ENCODE measurements at regions not wholly inside any gene's neighbourhood (a gene's known extent, or its start where the extent isn't known, plus 50 kb on each side); places are given as distances from the start of the nearest gene placed in this dataset.

DNA sequence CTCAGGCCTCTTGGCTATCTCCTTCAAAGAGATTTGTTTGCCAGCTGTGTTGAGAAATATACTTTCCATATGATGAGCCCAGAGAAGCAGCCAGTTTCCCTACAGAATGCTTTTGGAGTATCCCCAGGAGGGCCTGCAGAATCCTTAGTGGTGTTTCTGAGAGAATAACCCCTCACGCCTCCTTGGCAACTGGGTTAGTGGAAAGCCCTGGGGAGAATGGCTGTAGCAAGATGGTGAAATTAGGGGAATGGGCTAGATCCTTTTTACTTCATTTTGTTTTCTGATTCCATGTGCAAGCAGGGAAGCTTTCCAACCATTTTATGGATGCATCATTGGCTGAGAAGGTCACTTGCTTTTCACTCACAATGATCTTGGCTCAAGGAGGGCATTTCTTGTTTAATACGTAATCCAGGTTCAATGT lies 364.6 kb downstream of the DMRT2 start:
- no peaks in the 10 kb centered on the region for H4K20me1 ChIP-seq (ENCODE audit: insufficient read depth)
- no peaks in the 10 kb centered on the region for H3K36me3 ChIP-seq (ENCODE audit: control insufficient read depth in 1 of 2, insufficient read depth in 2 of 2, low read length in 2 of 2)
- no peaks in the 10 kb centered on the region for H3K4me1 ChIP-seq (ENCODE audit: control insufficient read depth in 1 of 2, insufficient read depth in 2 of 2, low read length in 2 of 2)
- ATAC-seq (no peak), DNase-seq (ENCODE audit: low read depth, low spot score) (no peak)
- no peaks in the 10 kb centered on the region for H3K27me3 ChIP-seq (ENCODE audit: insufficient read depth, low read length)
- no peak overlapping the region for H3K4me2 ChIP-seq (ENCODE audit: low read length)
- no peak overlapping the region for H3K4me3 ChIP-seq (replicated peaks in 1 of 2; ENCODE audit: low read depth in 1 of 2, low read length in 2 of 2)
- H3K79me2 ChIP-seq (ENCODE audit: insufficient read depth, low read length), result no peaks in the 10 kb centered on the region
- no peak overlapping the region for H3K27ac ChIP-seq (ENCODE audit: low read depth, low read length)
- TF ChIP-seq FOSL1 (IDR thresholded peaks at IDR 0.05; ENCODE audit: low read depth) (no peak), TCF7L2 (IDR thresholded peaks at IDR 0.05; ENCODE audit: borderline replicate concordance, extremely low read depth, insufficient read depth, insufficient read length) (no peak), SP1 (IDR thresholded peaks at IDR 0.05; ENCODE audit: low read depth) (no peak), EZH2phosphoT487 (IDR thresholded peaks at IDR 0.05; ENCODE audit: borderline replicate concordance) (no peak), CEBPB (IDR thresholded peaks at IDR 0.05; ENCODE audit: low read depth) (no peak), RAD21 (IDR thresholded peaks at IDR 0.05; ENCODE audit: low read depth) (no peak), JUND (IDR thresholded peaks at IDR 0.05) (no peak), POLR2AphosphoS5 (IDR thresholded peaks at IDR 0.05; ENCODE audit: low read depth, low read length) (no peak), SIN3A (IDR thresholded peaks at IDR 0.05; ENCODE audit: low read depth) (no peak), POLR2A (IDR thresholded peaks at IDR 0.05; ENCODE audit: borderline replicate concordance, extremely low read depth, insufficient read depth, insufficient read length) (no peak), CBX3 (IDR thresholded peaks at IDR 0.05; ENCODE audit: low read depth) (no peak), ZNF274 (IDR thresholded peaks at IDR 0.05; ENCODE audit: low read depth, low read length) (no peak), SRF (IDR thresholded peaks at IDR 0.05; ENCODE audit: low read depth) (no peak)
- TF ChIP-seq, protein P1, sequence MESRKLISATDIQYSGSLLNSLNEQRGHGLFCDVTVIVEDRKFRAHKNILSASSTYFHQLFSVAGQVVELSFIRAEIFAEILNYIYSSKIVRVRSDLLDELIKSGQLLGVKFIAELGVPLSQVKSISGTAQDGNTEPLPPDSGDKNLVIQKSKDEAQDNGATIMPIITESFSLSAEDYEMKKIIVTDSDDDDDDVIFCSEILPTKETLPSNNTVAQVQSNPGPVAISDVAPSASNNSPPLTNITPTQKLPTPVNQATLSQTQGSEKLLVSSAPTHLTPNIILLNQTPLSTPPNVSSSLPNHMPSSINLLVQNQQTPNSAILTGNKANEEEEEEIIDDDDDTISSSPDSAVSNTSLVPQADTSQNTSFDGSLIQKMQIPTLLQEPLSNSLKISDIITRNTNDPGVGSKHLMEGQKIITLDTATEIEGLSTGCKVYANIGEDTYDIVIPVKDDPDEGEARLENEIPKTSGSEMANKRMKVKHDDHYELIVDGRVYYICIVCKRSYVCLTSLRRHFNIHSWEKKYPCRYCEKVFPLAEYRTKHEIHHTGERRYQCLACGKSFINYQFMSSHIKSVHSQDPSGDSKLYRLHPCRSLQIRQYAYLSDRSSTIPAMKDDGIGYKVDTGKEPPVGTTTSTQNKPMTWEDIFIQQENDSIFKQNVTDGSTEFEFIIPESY (IDR thresholded peaks at IDR 0.05; ENCODE audit: extremely low read depth, insufficient replicate concordance, low read length), result no peak
- TF ChIP-seq, protein P2, sequence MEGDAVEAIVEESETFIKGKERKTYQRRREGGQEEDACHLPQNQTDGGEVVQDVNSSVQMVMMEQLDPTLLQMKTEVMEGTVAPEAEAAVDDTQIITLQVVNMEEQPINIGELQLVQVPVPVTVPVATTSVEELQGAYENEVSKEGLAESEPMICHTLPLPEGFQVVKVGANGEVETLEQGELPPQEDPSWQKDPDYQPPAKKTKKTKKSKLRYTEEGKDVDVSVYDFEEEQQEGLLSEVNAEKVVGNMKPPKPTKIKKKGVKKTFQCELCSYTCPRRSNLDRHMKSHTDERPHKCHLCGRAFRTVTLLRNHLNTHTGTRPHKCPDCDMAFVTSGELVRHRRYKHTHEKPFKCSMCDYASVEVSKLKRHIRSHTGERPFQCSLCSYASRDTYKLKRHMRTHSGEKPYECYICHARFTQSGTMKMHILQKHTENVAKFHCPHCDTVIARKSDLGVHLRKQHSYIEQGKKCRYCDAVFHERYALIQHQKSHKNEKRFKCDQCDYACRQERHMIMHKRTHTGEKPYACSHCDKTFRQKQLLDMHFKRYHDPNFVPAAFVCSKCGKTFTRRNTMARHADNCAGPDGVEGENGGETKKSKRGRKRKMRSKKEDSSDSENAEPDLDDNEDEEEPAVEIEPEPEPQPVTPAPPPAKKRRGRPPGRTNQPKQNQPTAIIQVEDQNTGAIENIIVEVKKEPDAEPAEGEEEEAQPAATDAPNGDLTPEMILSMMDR (IDR thresholded peaks at IDR 0.05 in 2 of 3, conservative IDR thresholded peaks at IDR 0.05 in 1 of 3; ENCODE audit: borderline replicate concordance in 1 of 3, insufficient read depth in 1 of 3, low read depth in 2 of 3, low read length in 2 of 3), result no peak
- TF ChIP-seq, protein P3, sequence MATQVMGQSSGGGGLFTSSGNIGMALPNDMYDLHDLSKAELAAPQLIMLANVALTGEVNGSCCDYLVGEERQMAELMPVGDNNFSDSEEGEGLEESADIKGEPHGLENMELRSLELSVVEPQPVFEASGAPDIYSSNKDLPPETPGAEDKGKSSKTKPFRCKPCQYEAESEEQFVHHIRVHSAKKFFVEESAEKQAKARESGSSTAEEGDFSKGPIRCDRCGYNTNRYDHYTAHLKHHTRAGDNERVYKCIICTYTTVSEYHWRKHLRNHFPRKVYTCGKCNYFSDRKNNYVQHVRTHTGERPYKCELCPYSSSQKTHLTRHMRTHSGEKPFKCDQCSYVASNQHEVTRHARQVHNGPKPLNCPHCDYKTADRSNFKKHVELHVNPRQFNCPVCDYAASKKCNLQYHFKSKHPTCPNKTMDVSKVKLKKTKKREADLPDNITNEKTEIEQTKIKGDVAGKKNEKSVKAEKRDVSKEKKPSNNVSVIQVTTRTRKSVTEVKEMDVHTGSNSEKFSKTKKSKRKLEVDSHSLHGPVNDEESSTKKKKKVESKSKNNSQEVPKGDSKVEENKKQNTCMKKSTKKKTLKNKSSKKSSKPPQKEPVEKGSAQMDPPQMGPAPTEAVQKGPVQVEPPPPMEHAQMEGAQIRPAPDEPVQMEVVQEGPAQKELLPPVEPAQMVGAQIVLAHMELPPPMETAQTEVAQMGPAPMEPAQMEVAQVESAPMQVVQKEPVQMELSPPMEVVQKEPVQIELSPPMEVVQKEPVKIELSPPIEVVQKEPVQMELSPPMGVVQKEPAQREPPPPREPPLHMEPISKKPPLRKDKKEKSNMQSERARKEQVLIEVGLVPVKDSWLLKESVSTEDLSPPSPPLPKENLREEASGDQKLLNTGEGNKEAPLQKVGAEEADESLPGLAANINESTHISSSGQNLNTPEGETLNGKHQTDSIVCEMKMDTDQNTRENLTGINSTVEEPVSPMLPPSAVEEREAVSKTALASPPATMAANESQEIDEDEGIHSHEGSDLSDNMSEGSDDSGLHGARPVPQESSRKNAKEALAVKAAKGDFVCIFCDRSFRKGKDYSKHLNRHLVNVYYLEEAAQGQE (IDR thresholded peaks at IDR 0.05; ENCODE audit: low read depth), result no peak
- TF ChIP-seq, protein P4, sequence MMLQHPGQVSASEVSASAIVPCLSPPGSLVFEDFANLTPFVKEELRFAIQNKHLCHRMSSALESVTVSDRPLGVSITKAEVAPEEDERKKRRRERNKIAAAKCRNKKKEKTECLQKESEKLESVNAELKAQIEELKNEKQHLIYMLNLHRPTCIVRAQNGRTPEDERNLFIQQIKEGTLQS (IDR thresholded peaks at IDR 0.05), result no peak
- TF ChIP-seq, protein P5, sequence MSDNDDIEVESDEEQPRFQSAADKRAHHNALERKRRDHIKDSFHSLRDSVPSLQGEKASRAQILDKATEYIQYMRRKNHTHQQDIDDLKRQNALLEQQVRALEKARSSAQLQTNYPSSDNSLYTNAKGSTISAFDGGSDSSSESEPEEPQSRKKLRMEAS (IDR thresholded peaks at IDR 0.05), result no peak
- no peak overlapping the region for H2AFZ ChIP-seq (ENCODE audit: low read depth, low read length, poor library complexity, severe bottlenecking)
- H3K9me3 ChIP-seq (ENCODE audit: control insufficient read depth in 1 of 2, insufficient read depth in 1 of 2, low read depth in 1 of 2, low read length in 2 of 2), result peaks cover 0 to 38% of the 10 kb centered on the region in 2 experiments; a peak in 2 of 4 replicates
- no peaks in the 10 kb centered on the region for H3K9me2 ChIP-seq (ENCODE audit: insufficient read depth)
- ChIA-PET RAD21 (ENCODE audit: low non-redundant PET in 1 of 2, low total read pairs in 2 of 2, uncharacterized antibody in 2 of 2, unreplicated experiment in 2 of 2) (no interaction called here), POLR2A (no interaction called here), CTCF (no interaction called here)
- no TSS peak for BruUV-seq (replicated peaks)
- intact Hi-C loops (cut with micrococcal nuclease), result no loop called here
- no peak overlapping the region for H3K9ac ChIP-seq (ENCODE audit: low read length)

Measured in HCT116 (cell line).